ENCODE measurements at regions not wholly inside any gene's neighbourhood (a gene's known extent, or its start where the extent isn't known, plus 50 kb on each side); places are given as distances from the start of the nearest gene placed in this dataset.
"Not testable (repeated sequence)": the region's sequence is repeated elsewhere in the genome, so short reads cannot be mapped to it uniquely, and the experiment has no call there.

- no peak for DNase-seq
Measured at GRCh38 chr2:144776766-144777165, 256.8 kb upstream of the ZEB2 start.

- no peak for DNase-seq
Measured at GRCh38 chr2:144774809-144775208, 254.9 kb upstream of the ZEB2 start.

GRCh38 chr2:144771348-144771747 lies 251.4 kb upstream of the ZEB2 start:
- no peak for DNase-seq

- DNase-seq = no peak
Measured at GRCh38 chr2:144770616-144771230, 250.8 kb upstream of the ZEB2 start.

GRCh38 chr2:144760939-144761338 lies 241.0 kb upstream of the ZEB2 start:
- not testable (repeated sequence) for DNase-seq

GRCh38 chr2:144759746-144760145 lies 239.8 kb upstream of the ZEB2 start:
- no peak for DNase-seq

- DNase-seq = not testable (repeated sequence)
Measured at GRCh38 chr2:144758196-144758595, 238.3 kb upstream of the ZEB2 start.

GRCh38 chr2:144753416-144753815 lies 233.5 kb upstream of the ZEB2 start:
- no peak for DNase-seq

- DNase-seq = no peak
Measured at GRCh38 chr2:144751142-144751905, 231.4 kb upstream of the ZEB2 start.

GRCh38 chr2:144749188-144749587 lies 229.3 kb upstream of the ZEB2 start:
- no peak for DNase-seq

- DNase-seq = no peak
Measured at GRCh38 chr2:144748443-144748842, 228.5 kb upstream of the ZEB2 start.

GRCh38 chr2:144747571-144747970 lies 227.7 kb upstream of the ZEB2 start:
- no peak for DNase-seq

- no peak for DNase-seq
Measured at GRCh38 chr2:144745424-144745823, 225.5 kb upstream of the ZEB2 start.

GRCh38 chr2:144738749-144739148 lies 218.8 kb upstream of the ZEB2 start:
- no peak for DNase-seq

- no peak for DNase-seq
Measured at GRCh38 chr2:144730711-144731110, 210.8 kb upstream of the ZEB2 start.

GRCh38 chr2:144724460-144724859 lies 204.5 kb upstream of the ZEB2 start:
- DNase-seq = not testable (repeated sequence)

- no peak for DNase-seq
Measured at GRCh38 chr2:144718376-144718775, 198.5 kb upstream of the ZEB2 start.

GRCh38 chr2:144715992-144716391 lies 196.1 kb upstream of the ZEB2 start:
- no peak for DNase-seq

- no peak for DNase-seq
Measured at GRCh38 chr2:144713410-144713809, 193.5 kb upstream of the ZEB2 start.

GRCh38 chr2:144712550-144712940 lies 192.6 kb upstream of the ZEB2 start:
- DNase-seq = no peak

- no peak for DNase-seq
Measured at GRCh38 chr2:144711630-144712549, 192.0 kb upstream of the ZEB2 start.

GRCh38 chr2:144711084-144711483 lies 191.2 kb upstream of the ZEB2 start:
- no peak for DNase-seq

GRCh38 chr2:144708626-144709025 lies 188.7 kb upstream of the ZEB2 start:
- no peak for DNase-seq

Data from activated T-cell treated with anti-CD3 and anti-CD28 coated beads, Interleukin-2, amount 50 U/mL, for 1 hour (primary cell).